Endothelial cell of umbilical vein (primary cell): ENCODE measurements at regions not wholly inside any gene's neighbourhood (a gene's known extent, or its start where the extent isn't known, plus 50 kb on each side); places are given as distances from the start of the nearest gene placed in this dataset.
"Not testable (repeated sequence)": the region's sequence is repeated elsewhere in the genome, so short reads cannot be mapped to it uniquely, and the experiment has no call there.

Source experiments
- POLR2AphosphoS5 ChIP-seq: IDR thresholded peaks from 2 replicates; pipeline ENCODE4 v1.6.1; 2012; ENCODE audit warnings: low read depth, mild to moderate bottlenecking, control low read depth, low read length, moderate library complexity; ENCODE audit not compliant: insufficient read depth
- TF ChIP-seq, protein P1 (sequence below), 2 donors: IDR thresholded peaks; 1 replicate in 1 of 2; 2 replicates in 1 of 2; pipeline ENCODE4 v1.5.1; 2011; ENCODE audit warnings: low read length in 2 of 2, mild to moderate bottlenecking in 2 of 2, moderate library complexity in 2 of 2, control low read depth in 1 of 2, inconsistent platforms in 1 of 2, low read depth in 1 of 2; ENCODE audit not compliant: insufficient read depth in 1 of 2; ENCODE audit errors: extremely low read depth in 1 of 2

DNA sequence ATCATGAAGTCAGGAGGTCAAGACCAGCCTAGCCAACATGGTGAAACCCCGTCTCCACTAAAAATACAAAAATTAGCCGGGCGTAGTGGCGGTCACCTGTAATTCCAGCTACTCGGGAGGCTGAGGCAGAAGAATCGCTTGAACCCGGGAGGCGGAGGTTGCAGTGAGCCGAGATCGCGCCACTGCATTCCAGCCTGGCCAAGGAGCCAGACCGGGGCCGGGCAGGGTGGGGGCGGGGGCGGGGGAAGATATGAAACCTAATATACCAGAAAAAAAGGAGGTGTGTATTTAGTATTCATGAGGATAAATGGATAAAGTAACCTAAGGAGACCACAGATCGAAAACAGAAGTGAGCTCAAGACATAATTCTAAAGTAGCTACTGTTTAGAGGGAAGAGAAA is 186.5 kb upstream of the KCND2 start:
- TF ChIP-seq, protein P1, sequence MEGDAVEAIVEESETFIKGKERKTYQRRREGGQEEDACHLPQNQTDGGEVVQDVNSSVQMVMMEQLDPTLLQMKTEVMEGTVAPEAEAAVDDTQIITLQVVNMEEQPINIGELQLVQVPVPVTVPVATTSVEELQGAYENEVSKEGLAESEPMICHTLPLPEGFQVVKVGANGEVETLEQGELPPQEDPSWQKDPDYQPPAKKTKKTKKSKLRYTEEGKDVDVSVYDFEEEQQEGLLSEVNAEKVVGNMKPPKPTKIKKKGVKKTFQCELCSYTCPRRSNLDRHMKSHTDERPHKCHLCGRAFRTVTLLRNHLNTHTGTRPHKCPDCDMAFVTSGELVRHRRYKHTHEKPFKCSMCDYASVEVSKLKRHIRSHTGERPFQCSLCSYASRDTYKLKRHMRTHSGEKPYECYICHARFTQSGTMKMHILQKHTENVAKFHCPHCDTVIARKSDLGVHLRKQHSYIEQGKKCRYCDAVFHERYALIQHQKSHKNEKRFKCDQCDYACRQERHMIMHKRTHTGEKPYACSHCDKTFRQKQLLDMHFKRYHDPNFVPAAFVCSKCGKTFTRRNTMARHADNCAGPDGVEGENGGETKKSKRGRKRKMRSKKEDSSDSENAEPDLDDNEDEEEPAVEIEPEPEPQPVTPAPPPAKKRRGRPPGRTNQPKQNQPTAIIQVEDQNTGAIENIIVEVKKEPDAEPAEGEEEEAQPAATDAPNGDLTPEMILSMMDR (IDR thresholded peaks at IDR 0.05; ENCODE audit: extremely low read depth in 1 of 2, insufficient read depth in 1 of 2, low read depth in 1 of 2, low read length in 2 of 2) = not testable (repeated sequence)
- TF ChIP-seq POLR2AphosphoS5 = not testable (repeated sequence)
